ENCODE measurements at regions not wholly inside any gene's neighbourhood (a gene's known extent, or its start where the extent isn't known, plus 50 kb on each side); places are given as distances from the start of the nearest gene placed in this dataset.

GRCh38 chr3:166390303-166390702, 553.1 kb upstream of the BCHE start:
- Mint-ChIP-seq H3K4me1 (no peaks in the 10 kb centered on the region), H3K9me3 (peaks cover 2 to 31% (median 7%) of the 10 kb centered on the region in 5 donors), H3K4me3 (no peak overlapping the region), H3K27me3 (no peaks in the 10 kb centered on the region), H3K27ac (no peak overlapping the region), H3K36me3 (no peaks in the 10 kb centered on the region)
- Histone ChIP-seq H3K27me3 (ENCODE audit: insufficient read depth, low read length, poor library complexity, severe bottlenecking) (no peaks in the 10 kb centered on the region), H3K4me1 (ENCODE audit: insufficient read depth, low read length) (no peaks in the 10 kb centered on the region), H3K9me3 (ENCODE audit: low read length) (no peaks in the 10 kb centered on the region), H3K4me3 (ENCODE audit: low read length) (no peak overlapping the region), H3K36me3 (ENCODE audit: insufficient read depth, low read length) (no peaks in the 10 kb centered on the region), H3K27ac (ENCODE audit: low read depth, low read length) (no peak overlapping the region)
- no peak for DNase-seq
- POLR2A ChIA-PET = no interaction called here
- CTCF ChIA-PET = no interaction called here

- no peaks in the 10 kb centered on the region for H3K27me3 ChIP-seq (ENCODE audit: insufficient read depth, low read length, poor library complexity, severe bottlenecking)
- H3K4me3 ChIP-seq (ENCODE audit: low read length) = no peak overlapping the region
- H3K27ac Mint-ChIP-seq = no peak overlapping the region
- POLR2A ChIA-PET = no interaction called here
- H3K4me1 ChIP-seq (ENCODE audit: insufficient read depth, low read length) = no peaks in the 10 kb centered on the region
- CTCF ChIA-PET = no interaction called here
- H3K36me3 ChIP-seq (ENCODE audit: insufficient read depth, low read length) = no peaks in the 10 kb centered on the region
- no peaks in the 10 kb centered on the region for H3K36me3 Mint-ChIP-seq
- H3K9me3 ChIP-seq (ENCODE audit: low read length) = no peaks in the 10 kb centered on the region
- peaks cover 2 to 22% (median 2%) of the 10 kb centered on the region in 5 donors for H3K9me3 Mint-ChIP-seq
- no peak for DNase-seq
- H3K27ac ChIP-seq (ENCODE audit: low read depth, low read length) = no peak overlapping the region
- H3K4me1 Mint-ChIP-seq = no peaks in the 10 kb centered on the region
- H3K4me3 Mint-ChIP-seq = no peak overlapping the region
- H3K27me3 Mint-ChIP-seq = no peaks in the 10 kb centered on the region
These were observed 551.1 kb upstream of the BCHE start for GRCh38 chr3:166388321-166388720.

DNA sequence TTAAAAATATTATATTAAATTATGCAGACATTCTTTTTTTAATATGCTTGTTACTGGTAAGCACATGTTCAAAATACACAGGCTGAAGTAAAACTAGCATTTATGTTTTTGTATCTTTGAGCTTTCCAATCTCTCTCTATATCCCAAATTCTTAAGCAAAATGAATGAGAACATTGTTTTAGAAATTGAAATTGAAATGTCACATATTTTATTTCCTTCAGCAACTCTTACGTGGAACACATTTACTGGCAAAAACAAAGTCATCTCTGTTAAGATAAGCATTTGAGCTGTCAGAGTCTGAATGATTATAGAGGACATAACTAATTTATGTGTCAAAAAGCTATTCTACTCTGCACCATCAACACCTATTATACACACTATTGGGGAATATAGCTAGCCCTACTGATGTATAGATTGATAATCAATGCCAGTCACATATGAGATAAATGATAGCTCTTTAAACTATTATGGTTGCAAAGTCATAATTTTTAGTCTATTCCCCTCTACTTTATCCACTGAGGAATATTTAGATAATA, 535.4 kb upstream of the BCHE start:
- Histone ChIP-seq H3K4me1 (ENCODE audit: insufficient read depth, low read length) (no peaks in the 10 kb centered on the region), H3K9me3 (ENCODE audit: low read length) (no peaks in the 10 kb centered on the region), H3K27ac (ENCODE audit: low read depth, low read length) (no peak overlapping the region), H3K36me3 (ENCODE audit: insufficient read depth, low read length) (no peaks in the 10 kb centered on the region), H3K27me3 (ENCODE audit: insufficient read depth, low read length, poor library complexity, severe bottlenecking) (no peaks in the 10 kb centered on the region), H3K4me3 (ENCODE audit: low read length) (no peak overlapping the region)
- no peaks in the 10 kb centered on the region for H3K27me3 Mint-ChIP-seq
- CTCF ChIA-PET = no interaction called here
- DNase-seq = no peak
- H3K9me3 Mint-ChIP-seq = peaks cover under 1 to 30% (median 6%) of the 10 kb centered on the region in 5 donors
- no peak overlapping the region for H3K27ac Mint-ChIP-seq
- no peak overlapping the region for H3K4me3 Mint-ChIP-seq
- POLR2A ChIA-PET = no interaction called here
- H3K36me3 Mint-ChIP-seq = no peaks in the 10 kb centered on the region
- H3K4me1 Mint-ChIP-seq = no peaks in the 10 kb centered on the region

DNA sequence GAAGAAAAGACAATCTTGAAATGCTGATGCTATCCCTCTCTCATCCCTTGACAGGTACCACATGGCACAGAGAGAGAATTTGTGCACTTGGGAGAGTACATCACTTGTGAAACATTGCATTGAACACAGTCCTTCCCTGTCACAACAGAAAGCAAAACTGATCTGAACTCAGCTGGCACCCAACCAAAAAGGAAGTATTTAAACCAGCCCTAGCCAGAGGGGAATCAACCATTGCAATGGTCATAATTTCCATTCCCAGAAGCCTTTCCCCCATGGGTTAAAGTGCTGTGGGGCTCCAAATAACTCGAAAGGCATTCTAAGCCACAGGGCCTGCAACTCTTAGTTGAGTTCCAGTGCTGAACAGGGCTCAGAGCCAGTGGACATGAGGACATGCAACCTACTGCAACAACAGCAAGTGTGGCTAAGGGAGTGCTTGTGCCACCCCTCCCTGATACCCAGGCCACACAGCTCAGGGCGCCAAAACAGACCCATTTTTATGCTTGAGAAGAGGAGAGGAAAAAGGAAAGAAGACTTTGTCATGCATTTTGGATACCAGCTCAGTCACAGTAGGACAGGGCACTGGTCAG, 530.8 kb upstream of the BCHE start:
- Histone ChIP-seq H3K9me3 (ENCODE audit: low read length) (no peaks in the 10 kb centered on the region), H3K36me3 (ENCODE audit: insufficient read depth, low read length) (no peaks in the 10 kb centered on the region), H3K4me3 (ENCODE audit: low read length) (no peak overlapping the region), H3K27me3 (ENCODE audit: insufficient read depth, low read length, poor library complexity, severe bottlenecking) (no peaks in the 10 kb centered on the region), H3K27ac (ENCODE audit: low read depth, low read length) (no peak overlapping the region), H3K4me1 (ENCODE audit: insufficient read depth, low read length) (no peaks in the 10 kb centered on the region)
- no peak for DNase-seq
- no peaks in the 10 kb centered on the region for H3K4me1 Mint-ChIP-seq
- ChIA-PET POLR2A (no interaction called here), CTCF (no interaction called here)
- H3K36me3 Mint-ChIP-seq = no peaks in the 10 kb centered on the region
- H3K9me3 Mint-ChIP-seq = peaks cover 0 to 16% (median 2%) of the 10 kb centered on the region in 5 donors
- no peak overlapping the region for H3K27ac Mint-ChIP-seq
- no peak overlapping the region for H3K4me3 Mint-ChIP-seq
- H3K27me3 Mint-ChIP-seq = no peaks in the 10 kb centered on the region

- no peaks in the 10 kb centered on the region for H3K36me3 ChIP-seq (ENCODE audit: insufficient read depth, low read length)
- POLR2A ChIA-PET = no interaction called here
- no peaks in the 10 kb centered on the region for H3K4me1 ChIP-seq (ENCODE audit: insufficient read depth, low read length)
- H3K27me3 Mint-ChIP-seq = no peaks in the 10 kb centered on the region
- no peak overlapping the region for H3K27ac ChIP-seq (ENCODE audit: low read depth, low read length)
- CTCF ChIA-PET = no interaction called here
- H3K4me1 Mint-ChIP-seq = no peaks in the 10 kb centered on the region
- DNase-seq = no peak
- no peaks in the 10 kb centered on the region for H3K36me3 Mint-ChIP-seq
- H3K27me3 ChIP-seq (ENCODE audit: insufficient read depth, low read length, poor library complexity, severe bottlenecking) = no peaks in the 10 kb centered on the region
- H3K9me3 Mint-ChIP-seq = peaks cover 0 to 12% (median 6%) of the 10 kb centered on the region in 5 donors
- no peak overlapping the region for H3K27ac Mint-ChIP-seq
- no peak overlapping the region for H3K4me3 ChIP-seq (ENCODE audit: low read length)
- no peaks in the 10 kb centered on the region for H3K9me3 ChIP-seq (ENCODE audit: low read length)
- no peak overlapping the region for H3K4me3 Mint-ChIP-seq
These were observed 525.5 kb upstream of the BCHE start for GRCh38 chr3:166362698-166363097.

GRCh38 chr3:166360720-166361119, 523.5 kb upstream of the BCHE start:
- ChIA-PET CTCF (interaction anchor here (1.2 kb wide), 1 partner anchor 9 kb away, joined by 3 read pairs; no protein-coding TSS in a partner anchor), POLR2A (no interaction called here)
- peaks cover 3 to 14% (median 8%) of the 10 kb centered on the region in 5 donors for H3K9me3 Mint-ChIP-seq
- Histone ChIP-seq H3K4me3 (ENCODE audit: low read length) (no peak overlapping the region), H3K36me3 (ENCODE audit: insufficient read depth, low read length) (no peaks in the 10 kb centered on the region), H3K9me3 (ENCODE audit: low read length) (no peaks in the 10 kb centered on the region), H3K4me1 (ENCODE audit: insufficient read depth, low read length) (no peaks in the 10 kb centered on the region), H3K27me3 (ENCODE audit: insufficient read depth, low read length, poor library complexity, severe bottlenecking) (no peaks in the 10 kb centered on the region), H3K27ac (ENCODE audit: low read depth, low read length) (no peak overlapping the region)
- no peak overlapping the region for H3K27ac Mint-ChIP-seq
- H3K4me1 Mint-ChIP-seq = no peaks in the 10 kb centered on the region
- DNase-seq = no peak
- H3K4me3 Mint-ChIP-seq = no peak overlapping the region
- H3K36me3 Mint-ChIP-seq = no peaks in the 10 kb centered on the region
- no peaks in the 10 kb centered on the region for H3K27me3 Mint-ChIP-seq

DNA sequence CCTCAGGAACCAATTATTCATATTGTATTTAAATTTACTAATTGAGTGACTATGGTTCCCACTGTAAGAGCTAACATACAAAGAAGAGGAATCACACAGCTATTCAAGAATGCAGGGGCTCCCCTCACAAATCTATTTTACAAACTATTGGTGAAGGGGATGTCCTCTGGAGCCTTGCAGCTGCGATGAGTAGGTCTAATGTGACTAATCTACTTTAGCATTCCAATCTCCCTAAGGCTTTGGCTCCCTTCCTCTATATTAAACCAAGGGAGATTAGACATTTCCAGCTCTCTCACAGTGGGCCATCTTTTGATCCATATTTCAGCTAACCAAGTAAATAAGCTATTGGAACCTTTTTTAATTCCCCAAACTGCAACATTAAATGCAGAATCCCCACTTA, 514.2 kb upstream of the BCHE start:
- no peaks in the 10 kb centered on the region for H3K27me3 ChIP-seq (ENCODE audit: insufficient read depth, low read length, poor library complexity, severe bottlenecking)
- no peak for DNase-seq
- Mint-ChIP-seq H3K36me3 (no peaks in the 10 kb centered on the region), H3K4me3 (no peak overlapping the region), H3K27me3 (no peaks in the 10 kb centered on the region), H3K9me3 (peaks cover 5 to 34% (median 13%) of the 10 kb centered on the region in 5 donors), H3K4me1 (no peaks in the 10 kb centered on the region), H3K27ac (no peak overlapping the region)
- H3K4me3 ChIP-seq (ENCODE audit: low read length) = no peak overlapping the region
- H3K9me3 ChIP-seq (ENCODE audit: low read length) = peaks cover 6% of the 10 kb centered on the region
- no peak overlapping the region for H3K27ac ChIP-seq (ENCODE audit: low read depth, low read length)
- H3K36me3 ChIP-seq (ENCODE audit: insufficient read depth, low read length) = no peaks in the 10 kb centered on the region
- ChIA-PET POLR2A (no interaction called here), CTCF (interaction anchor here (0.9 kb wide), 1 partner anchor 9 kb away, joined by 3 read pairs; no protein-coding TSS in a partner anchor)
- no peaks in the 10 kb centered on the region for H3K4me1 ChIP-seq (ENCODE audit: insufficient read depth, low read length)

DNA sequence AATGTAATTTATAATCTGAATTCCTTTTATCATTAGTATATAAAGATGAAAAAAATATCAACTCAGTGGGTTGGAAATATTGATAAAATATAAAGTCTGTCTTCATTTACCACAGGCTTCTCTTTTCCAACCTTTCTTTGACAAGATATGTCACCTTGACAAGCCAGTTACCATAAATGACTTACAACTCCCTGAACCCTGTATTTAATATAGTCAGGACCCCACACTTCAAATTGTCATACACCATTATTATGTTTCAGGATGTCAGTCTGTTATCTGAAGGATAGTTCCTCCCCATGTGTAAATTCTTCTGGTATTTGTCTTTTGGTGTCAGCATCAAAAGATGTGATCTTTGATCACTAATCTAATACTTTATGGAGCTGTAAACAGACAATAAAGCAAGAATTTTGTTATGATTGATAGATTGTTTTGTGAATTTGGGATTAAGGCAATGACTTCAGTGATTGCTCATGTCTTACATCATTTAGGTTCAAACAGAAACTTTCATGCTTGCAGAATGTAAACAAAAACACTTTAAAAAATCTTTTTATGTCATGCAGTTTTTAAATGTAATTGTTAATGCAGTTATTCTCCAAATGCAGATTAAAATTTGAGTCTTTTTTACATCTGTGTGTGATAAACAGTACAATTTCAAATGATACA, 503.5 kb upstream of the BCHE start:
- ChIA-PET CTCF (no interaction called here), POLR2A (no interaction called here)
- no peaks in the 10 kb centered on the region for H3K4me1 Mint-ChIP-seq
- DNase-seq = no peak
- no peaks in the 10 kb centered on the region for H3K36me3 ChIP-seq (ENCODE audit: insufficient read depth, low read length)
- no peaks in the 10 kb centered on the region for H3K4me1 ChIP-seq (ENCODE audit: insufficient read depth, low read length)
- no peak overlapping the region for H3K27ac Mint-ChIP-seq
- peaks cover 3 to 8% (median 3%) of the 10 kb centered on the region in 5 donors for H3K9me3 Mint-ChIP-seq
- H3K27ac ChIP-seq (ENCODE audit: low read depth, low read length) = no peak overlapping the region
- no peaks in the 10 kb centered on the region for H3K27me3 Mint-ChIP-seq
- H3K36me3 Mint-ChIP-seq = no peaks in the 10 kb centered on the region
- no peaks in the 10 kb centered on the region for H3K27me3 ChIP-seq (ENCODE audit: insufficient read depth, low read length, poor library complexity, severe bottlenecking)
- H3K4me3 Mint-ChIP-seq = no peak overlapping the region
- H3K4me3 ChIP-seq (ENCODE audit: low read length) = no peak overlapping the region
- peaks cover 3% of the 10 kb centered on the region for H3K9me3 ChIP-seq (ENCODE audit: low read length)

All from CD8-positive, alpha-beta memory T cell (primary cell).